ENCODE measurements at regions not wholly inside any gene's neighbourhood (a gene's known extent, or its start where the extent isn't known, plus 50 kb on each side); places are given as distances from the start of the nearest gene placed in this dataset.
"Not testable (repeated sequence)": the region's sequence is repeated elsewhere in the genome, so short reads cannot be mapped to it uniquely, and the experiment has no call there.

- ChIA-PET POLR2A (no interaction called here), CTCF (no interaction called here)
- Histone ChIP-seq H3K36me3 (ENCODE audit: control insufficient read depth, insufficient read depth, low read length) (no peaks in the 10 kb centered on the region), H3K4me3 (ENCODE audit: low read depth, low read length) (no peak overlapping the region), H3K27me3 (ENCODE audit: control insufficient read depth, insufficient read depth, low read length) (no peaks in the 10 kb centered on the region)
- TF ChIP-seq, protein P1, sequence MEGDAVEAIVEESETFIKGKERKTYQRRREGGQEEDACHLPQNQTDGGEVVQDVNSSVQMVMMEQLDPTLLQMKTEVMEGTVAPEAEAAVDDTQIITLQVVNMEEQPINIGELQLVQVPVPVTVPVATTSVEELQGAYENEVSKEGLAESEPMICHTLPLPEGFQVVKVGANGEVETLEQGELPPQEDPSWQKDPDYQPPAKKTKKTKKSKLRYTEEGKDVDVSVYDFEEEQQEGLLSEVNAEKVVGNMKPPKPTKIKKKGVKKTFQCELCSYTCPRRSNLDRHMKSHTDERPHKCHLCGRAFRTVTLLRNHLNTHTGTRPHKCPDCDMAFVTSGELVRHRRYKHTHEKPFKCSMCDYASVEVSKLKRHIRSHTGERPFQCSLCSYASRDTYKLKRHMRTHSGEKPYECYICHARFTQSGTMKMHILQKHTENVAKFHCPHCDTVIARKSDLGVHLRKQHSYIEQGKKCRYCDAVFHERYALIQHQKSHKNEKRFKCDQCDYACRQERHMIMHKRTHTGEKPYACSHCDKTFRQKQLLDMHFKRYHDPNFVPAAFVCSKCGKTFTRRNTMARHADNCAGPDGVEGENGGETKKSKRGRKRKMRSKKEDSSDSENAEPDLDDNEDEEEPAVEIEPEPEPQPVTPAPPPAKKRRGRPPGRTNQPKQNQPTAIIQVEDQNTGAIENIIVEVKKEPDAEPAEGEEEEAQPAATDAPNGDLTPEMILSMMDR (IDR thresholded peaks at IDR 0.05; ENCODE audit: insufficient read depth, low read depth, low read length) = no peak
- no peak for DNase-seq (ENCODE audit: low read depth)
Observed at GRCh38 chr12:126976579-126976978, 1290.4 kb upstream of the TMEM132C start.

DNA sequence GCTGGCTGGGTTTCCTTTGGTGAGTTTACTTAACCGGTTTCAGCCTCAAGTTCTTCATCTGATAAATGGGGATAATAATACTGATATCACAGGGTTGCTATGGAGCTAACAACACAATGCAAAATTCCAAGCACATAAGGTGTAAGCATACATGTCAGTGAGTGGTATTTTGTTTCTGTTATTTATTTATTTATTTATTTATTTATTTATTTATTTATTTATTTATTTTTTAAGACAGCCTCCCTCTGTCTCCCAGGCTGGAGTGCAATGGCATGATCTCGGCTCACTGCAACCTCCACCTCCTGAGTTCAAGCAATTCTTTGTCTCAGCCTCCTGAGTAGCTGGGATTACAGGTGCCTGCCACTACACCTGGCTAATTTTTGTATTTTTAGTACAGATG lies 1287.4 kb upstream of the TMEM132C start:
- POLR2A ChIA-PET = not testable (repeated sequence)

GRCh38 chr12:126982707-126983106 lies 1284.3 kb upstream of the TMEM132C start:
- Histone ChIP-seq H3K27me3 (ENCODE audit: control insufficient read depth, insufficient read depth, low read length) (no peaks in the 10 kb centered on the region), H3K4me3 (ENCODE audit: low read depth, low read length) (no peak overlapping the region), H3K36me3 (ENCODE audit: control insufficient read depth, insufficient read depth, low read length) (no peaks in the 10 kb centered on the region)
- ChIA-PET POLR2A (no interaction called here), CTCF (no interaction called here)
- TF ChIP-seq, protein P1 (IDR thresholded peaks at IDR 0.05; ENCODE audit: insufficient read depth, low read depth, low read length) = no peak
- DNase-seq (ENCODE audit: low read depth) = no peak

More for the DNA sequence above, 1287.4 kb upstream of the TMEM132C start:
- not testable (repeated sequence) for DNase-seq (ENCODE audit: low read depth); H3K4me3 ChIP-seq (ENCODE audit: low read depth, low read length); H3K27me3 ChIP-seq (ENCODE audit: control insufficient read depth, insufficient read depth, low read length); H3K36me3 ChIP-seq (ENCODE audit: control insufficient read depth, insufficient read depth, low read length)
- CTCF ChIA-PET = interaction anchor here (1.1 kb wide), 1 partner anchor 71 kb away, joined by 4 read pairs; no protein-coding TSS in a partner anchor

GRCh38 chr12:126983735-126984134 lies 1283.2 kb upstream of the TMEM132C start:
- H3K4me3 ChIP-seq (ENCODE audit: low read depth, low read length); H3K27me3 ChIP-seq (ENCODE audit: control insufficient read depth, insufficient read depth, low read length); DNase-seq (ENCODE audit: low read depth); H3K36me3 ChIP-seq (ENCODE audit: control insufficient read depth, insufficient read depth, low read length); CTCF ChIA-PET; POLR2A ChIA-PET: not testable (repeated sequence)

DNA sequence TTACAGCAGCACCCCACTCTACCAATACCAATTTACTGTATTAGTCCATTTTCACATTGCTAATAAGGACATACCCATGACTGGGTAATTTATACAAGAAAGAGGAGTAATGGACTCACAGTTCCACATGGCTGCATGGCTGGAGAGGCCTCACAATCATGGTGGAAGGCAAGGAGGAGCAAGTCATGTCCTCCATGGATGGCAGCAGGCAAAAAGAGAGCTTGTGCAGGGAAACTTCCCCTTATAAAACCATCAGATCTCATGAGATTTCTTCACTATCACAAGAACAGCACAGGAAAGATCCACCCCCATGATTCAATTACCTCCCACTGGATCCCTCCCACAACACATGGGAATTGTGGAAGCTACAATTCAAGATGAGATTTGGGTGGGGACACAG lies 1281.3 kb upstream of the TMEM132C start:
- CTCF ChIA-PET; H3K27me3 ChIP-seq (ENCODE audit: control insufficient read depth, insufficient read depth, low read length); POLR2A ChIA-PET; H3K4me3 ChIP-seq (ENCODE audit: low read depth, low read length); H3K36me3 ChIP-seq (ENCODE audit: control insufficient read depth, insufficient read depth, low read length); DNase-seq (ENCODE audit: low read depth): not testable (repeated sequence)

DNA sequence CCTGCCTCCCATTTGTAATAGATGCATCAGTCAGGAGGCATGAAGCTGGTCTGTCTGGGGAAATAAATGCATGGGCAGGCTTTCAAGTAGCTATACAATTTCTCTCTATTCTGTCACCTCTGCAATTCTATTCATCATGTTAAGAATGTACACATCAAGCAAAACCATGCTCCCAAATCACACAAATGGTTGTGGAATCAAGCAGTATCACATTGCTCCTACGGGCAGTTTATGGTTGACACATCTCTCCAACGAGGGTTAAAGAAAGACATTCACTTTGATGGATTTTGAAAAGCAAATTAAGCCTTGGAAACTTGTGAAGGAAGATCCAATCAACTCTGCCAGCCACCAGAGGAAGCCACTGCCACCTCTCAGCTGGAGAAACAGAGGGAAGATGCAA lies 1277.4 kb upstream of the TMEM132C start:
- Histone ChIP-seq H3K27me3 (ENCODE audit: control insufficient read depth, insufficient read depth, low read length) (no peaks in the 10 kb centered on the region), H3K36me3 (ENCODE audit: control insufficient read depth, insufficient read depth, low read length) (no peaks in the 10 kb centered on the region), H3K4me3 (ENCODE audit: low read depth, low read length) (no peak overlapping the region)
- POLR2A ChIA-PET = no interaction called here
- CTCF ChIA-PET = no interaction called here
- DNase-seq (ENCODE audit: low read depth) = no peak
- TF ChIP-seq, protein P1 (IDR thresholded peaks at IDR 0.05; ENCODE audit: insufficient read depth, low read depth, low read length) = no peak

- CTCF ChIA-PET = no interaction called here
- Histone ChIP-seq H3K36me3 (ENCODE audit: control insufficient read depth, insufficient read depth, low read length) (no peaks in the 10 kb centered on the region), H3K4me3 (ENCODE audit: low read depth, low read length) (no peak overlapping the region), H3K27me3 (ENCODE audit: control insufficient read depth, insufficient read depth, low read length) (no peaks in the 10 kb centered on the region)
- TF ChIP-seq, protein P1 (IDR thresholded peaks at IDR 0.05; ENCODE audit: insufficient read depth, low read depth, low read length) = no peak
- POLR2A ChIA-PET = no interaction called here
- DNase-seq (ENCODE audit: low read depth) = no peak
Observed at GRCh38 chr12:126993898-126994297, 1273.1 kb upstream of the TMEM132C start.
